ENCODE measurements at regions not wholly inside any gene's neighbourhood (a gene's known extent, or its start where the extent isn't known, plus 50 kb on each side); places are given as distances from the start of the nearest gene placed in this dataset.

DNA sequence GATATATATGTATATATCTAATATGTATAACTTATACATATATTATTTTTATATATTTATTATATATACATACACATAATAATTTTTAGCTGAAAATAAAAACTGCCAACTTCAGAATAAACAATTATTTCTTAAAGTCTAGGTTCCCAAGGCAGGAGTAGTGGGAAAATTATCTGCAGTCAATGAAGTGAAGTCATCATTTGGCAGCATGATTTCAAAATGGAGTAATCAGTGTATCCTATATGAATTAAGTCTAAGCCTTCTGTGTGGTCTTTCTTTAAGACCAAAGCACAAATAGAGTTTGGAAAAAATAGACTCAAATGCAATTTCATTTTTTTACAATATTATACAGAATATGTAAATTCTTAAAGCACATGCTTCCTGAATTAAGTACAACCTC lies 251.0 kb downstream of the SAMD5 start:
- no peak for DNase-seq

DNA sequence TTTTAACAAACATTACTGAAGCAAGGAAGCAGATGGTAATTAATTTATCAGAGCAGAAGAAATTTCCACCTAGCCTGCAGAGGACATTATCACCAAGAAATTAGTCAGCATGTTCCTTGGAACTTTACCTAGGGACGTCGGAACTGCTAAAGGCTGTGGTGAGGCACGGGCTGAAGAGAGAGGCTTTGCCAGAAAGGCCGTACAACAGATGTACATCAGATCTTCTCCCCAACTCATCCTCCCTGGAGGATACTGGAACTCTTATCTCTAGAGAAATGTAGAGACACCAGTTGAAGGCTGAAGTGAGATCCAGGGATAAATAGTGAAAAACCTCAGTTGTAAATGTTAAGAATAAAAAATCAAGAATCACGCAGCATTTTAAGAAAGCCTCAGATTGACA lies 257.1 kb downstream of the SAMD5 start:
- no peak for DNase-seq

DNA sequence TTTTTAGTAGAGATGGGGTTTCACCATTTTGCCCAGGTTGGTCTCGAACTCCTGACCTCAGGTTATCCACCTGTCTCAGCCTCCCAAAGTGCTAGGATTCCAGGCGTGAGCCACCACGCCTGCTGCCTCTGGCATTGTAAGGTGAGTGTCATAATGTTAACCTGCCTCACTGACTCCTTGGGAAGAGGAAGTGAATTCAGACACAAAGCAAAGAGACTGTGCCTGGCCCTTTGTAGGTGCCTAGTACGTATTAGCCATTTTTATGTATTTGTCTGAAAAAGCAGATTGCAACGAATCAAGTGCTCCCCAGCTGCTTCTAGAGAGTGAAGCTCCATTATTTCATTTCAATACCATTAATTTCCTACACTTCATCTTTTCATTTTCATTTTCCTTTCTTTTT lies 260.5 kb downstream of the SAMD5 start:
- no peak for DNase-seq

DNA sequence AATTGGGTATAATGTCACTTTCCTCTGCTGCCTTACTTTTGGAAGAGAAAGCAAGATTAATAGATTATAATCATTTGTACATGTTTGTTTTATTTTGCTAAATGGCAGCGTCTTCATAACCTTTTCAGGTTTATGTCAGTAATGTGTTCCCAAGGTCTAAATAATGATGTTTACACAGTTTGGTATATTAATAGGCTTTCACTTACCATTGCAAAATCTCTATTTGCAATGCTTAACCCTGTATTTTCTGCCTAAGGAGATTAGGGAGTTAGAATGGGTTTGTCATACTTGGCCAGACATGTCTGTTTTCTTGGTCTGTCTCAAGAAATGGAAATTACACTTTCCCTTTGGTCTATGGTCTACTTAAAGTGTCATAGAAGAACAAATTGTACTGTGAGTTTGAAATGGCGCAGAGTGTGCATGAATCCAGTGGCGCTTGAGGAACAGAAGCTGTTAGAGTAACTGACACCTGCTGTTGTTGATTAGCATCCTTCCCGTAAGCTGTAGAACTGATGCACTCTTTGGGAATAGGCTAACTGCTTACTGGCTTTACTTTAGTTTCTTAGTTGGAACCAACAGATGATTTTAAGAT lies 261.1 kb downstream of the SAMD5 start:
- no peak for DNase-seq

DNA sequence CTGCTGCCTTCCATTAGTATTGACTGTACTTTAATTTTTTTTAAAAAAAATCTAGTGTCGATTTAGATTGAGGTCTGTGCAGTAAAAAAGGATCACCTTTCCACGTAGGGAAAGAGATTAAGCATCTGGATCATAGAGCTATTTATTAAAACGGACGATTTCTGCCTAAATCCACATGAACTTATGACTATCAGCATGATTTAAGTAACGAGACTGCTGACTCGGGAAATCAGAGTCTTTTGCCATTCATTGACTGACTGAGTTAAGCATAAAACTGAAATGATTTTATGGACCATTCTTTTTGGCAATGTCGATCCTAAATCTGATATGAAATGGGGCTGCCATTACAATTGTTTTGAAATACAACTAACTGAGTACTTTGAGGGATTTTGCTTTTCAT lies 261.7 kb downstream of the SAMD5 start:
- DNase-seq = no peak

DNA sequence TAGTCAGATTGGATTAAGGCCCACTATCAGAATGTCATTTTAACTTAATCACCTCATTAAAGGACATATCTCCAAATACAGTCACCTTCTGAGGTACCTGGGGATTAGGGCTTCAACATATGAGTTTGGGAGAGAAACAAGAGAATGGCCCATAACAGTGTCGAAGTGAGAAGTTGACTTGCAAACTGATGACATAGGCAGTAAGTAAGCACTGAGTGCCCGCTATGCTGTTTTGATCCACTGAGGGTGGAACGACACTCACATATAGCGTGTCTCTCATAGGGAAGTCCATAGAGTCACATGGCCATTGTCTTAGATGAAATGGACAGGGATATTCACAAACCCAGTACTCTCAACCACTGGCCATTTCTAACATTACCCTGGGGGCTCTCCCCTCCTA lies 264.2 kb downstream of the SAMD5 start:
- DNase-seq = no peak

DNA sequence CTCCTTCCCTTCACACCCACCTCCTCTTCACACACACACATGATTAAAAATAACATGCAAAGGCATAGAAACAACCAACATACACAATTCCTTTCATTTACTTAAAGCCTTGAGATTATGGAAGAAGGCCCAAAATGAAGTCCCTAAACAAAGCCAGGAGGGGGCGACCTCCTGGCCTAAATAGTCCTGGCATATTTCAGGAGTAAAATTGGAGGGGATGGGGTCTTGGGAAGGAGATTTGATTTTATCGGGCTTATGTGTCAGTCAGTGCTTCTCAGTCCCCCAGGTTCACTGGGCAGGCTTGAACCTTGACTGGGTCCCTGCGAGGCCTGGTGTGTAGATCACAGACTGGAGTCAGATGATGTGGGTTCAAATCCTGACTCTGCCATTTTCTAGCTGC lies 266.4 kb downstream of the SAMD5 start:
- no peak for DNase-seq

DNA sequence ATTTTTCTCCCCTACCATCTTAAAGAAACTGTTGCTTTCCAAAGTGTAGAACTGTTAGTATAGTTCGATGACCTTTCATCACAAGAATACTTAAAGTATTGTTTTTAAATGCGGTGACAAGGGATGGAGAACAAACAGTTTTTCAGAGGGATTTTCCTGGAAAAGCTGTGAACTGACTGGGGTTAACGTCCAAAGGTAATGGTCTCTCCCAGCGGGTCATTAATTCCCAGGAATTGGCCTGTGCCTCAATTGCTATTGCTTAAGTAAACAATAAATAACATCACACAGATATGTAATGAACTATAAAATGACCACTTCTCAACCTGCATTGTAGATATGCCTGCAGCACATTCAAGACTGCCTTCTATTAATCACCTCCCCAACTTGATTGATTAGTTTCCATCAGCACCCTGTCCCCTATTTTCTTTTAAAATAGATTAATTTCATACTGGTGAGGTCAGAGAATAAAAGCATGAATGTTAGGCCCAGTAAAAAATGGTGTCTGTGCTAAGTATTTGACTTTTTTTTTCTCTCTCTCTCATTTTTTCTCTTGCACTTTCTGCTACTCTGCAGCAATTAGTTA lies 268.2 kb downstream of the SAMD5 start:
- DNase-seq = no peak

DNA sequence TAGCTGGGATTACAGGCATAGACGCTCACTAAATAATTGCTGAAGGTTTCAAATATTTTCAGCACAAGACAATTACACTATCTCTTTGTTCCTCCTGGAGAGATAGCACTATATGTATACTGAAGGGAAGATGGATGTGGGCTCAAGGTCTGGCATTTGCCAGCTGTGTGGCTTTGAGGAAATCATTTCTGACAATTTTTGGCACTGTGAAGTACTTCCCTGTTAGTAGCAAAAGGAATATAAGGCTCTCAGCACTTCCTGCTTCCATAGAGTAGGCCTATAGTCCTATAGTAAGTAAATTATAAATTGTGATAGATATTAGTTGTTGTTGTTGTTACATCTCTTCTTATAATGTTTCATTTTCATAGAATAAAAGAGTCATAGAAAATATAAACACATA lies 271.1 kb downstream of the SAMD5 start:
- no peak for DNase-seq

DNA sequence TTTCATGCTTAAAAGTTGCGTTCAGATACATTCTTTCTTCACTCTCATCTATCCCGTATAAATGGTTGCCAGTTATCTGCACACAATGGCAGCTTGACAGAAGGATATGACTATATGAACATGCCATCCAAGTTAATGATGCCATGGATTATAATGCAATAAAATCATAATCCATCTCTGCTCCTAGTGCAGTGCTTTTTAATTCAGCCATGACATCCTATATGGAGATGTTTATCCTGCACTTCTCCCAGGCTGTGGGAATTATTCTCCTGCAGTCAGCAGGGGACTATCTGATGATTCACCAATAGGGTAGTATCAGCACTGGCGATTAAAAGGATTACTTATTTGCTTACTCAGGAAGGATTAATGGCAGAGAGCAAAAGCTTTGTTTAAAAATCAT lies 273.8 kb downstream of the SAMD5 start:
- no peak for DNase-seq

DNA sequence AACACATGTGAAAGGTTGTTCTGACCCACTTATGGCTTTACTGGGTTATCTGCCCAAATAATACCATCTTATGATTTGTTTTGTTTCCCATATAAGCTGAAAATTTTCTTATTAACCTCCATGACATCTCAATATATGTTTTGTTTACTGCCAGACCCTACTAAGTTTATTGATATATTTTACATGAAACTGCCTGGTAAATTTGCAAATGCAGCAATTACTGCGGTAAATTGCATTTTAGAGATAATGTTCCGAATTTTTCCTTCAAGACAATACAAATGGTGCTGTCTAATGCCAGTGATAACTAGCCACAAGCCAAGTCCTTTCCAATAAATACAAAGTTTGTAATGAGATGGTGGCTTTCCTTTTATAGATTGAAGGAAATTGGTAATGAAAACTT lies 275.9 kb downstream of the SAMD5 start:
- DNase-seq = no peak

DNA sequence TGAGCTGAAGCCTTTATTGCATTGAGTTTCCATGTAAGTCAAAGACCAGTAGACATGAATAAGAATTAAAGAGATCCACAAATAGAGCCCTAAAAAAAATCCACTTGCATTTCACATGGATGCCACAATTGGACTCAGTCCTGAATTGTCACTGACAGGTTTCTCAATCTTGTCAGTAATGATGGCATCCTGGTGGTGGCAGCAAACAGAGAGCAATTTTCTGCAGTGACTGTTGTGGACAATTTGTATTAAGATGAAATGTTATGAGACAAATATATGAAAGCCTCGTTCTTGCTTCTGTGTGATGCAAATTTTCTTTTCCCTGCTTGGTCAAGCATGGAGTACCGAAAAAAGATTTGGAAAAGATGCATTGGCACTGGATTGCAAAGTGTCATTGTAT lies 278.9 kb downstream of the SAMD5 start:
- no peak for DNase-seq

DNA sequence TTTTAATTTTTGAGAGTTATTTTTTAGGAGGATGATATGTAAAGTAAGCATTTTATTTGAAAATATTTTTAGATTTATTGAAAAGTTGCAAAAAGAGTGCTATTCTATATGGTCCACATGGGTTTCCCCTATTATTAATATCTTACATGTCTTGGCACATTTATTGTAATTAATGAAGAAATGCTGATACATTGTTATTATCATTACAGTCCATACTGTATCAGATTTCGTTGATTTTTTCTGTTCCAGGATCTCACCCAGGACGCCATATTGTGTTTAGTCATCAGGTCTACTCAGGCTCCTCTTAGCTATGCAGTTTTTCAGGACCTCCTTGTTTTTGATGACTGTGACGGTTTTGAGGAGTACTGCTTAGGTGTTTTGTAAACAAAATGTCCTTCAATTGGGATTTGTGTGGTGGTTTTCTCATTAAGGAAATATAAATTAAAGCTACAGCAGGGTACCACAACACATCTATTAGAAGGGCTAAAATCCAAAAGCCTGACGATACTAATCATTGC lies 281.0 kb downstream of the SAMD5 start:
- DNase-seq = no peak

DNA sequence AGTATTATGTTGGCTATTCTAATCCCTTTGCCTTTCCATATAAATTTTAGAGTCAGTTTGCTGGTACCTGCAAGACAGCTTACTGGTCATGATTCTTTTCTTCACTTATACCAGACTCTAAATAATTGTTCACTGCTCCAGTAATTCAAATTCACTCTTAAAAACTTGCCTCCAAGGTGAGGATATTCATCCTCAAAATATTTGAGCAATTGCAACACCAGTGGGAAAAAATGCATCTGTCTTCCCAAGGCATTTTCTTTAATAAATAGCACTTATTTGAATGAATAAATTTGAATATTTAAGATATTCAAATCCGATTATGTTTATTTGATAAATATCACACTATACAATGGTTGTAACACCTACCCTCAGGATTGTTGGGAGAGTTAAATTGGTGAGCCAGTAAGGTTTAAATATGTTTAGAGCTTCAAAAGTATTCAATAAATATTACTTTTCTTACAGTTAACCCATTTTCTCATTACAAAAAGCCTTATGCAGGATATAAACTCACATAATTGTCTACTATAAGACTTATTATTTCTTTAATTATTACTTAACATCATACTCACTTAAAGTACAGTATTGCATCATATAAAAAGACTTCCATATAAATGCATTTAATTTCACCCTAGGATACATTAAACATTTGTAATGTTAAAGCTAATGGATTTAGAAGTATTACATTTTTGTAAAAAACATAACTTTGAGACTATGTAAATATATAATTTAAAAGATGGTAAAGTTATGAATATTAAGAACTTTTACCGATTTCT lies 285.6 kb downstream of the SAMD5 start:
- DNase-seq = no peak

DNA sequence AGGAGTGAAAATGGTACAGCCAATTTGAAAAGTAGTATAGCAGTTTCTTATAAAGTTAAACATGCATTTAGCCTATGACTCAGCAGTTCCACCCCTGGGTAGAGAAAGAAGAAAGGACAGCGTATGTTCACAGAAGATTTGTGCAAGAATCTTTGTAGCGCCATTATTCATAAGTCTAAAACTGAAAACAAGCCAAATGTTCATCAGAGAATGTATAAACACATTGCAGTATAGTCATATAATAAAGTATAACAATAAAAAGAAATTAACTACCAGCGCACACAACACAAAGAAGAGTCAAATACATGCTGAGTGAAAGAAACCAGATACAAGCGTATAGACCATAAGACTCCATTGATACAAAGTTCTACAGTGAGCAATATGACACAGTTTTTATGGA lies 294.0 kb downstream of the SAMD5 start:
- DNase-seq = no peak

DNA sequence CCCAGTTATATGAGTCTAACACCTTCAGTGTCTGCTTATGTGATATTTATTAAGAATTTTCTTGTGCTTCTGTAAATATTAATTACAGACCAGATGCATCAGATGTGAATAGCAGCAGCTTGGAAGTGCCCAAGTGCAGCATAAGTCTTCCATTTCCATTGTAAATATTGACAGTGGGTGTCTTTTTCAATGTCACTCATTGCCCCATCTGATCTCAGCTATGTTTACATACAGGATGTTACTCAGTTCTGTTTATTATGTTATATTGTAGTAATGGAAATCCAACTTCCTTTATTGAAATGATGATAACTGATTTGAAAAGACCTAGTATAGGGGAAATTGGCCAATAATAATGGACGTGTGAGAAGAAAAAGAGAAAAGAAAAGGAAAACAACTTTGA lies 296.7 kb downstream of the SAMD5 start:
- DNase-seq = no peak

DNA sequence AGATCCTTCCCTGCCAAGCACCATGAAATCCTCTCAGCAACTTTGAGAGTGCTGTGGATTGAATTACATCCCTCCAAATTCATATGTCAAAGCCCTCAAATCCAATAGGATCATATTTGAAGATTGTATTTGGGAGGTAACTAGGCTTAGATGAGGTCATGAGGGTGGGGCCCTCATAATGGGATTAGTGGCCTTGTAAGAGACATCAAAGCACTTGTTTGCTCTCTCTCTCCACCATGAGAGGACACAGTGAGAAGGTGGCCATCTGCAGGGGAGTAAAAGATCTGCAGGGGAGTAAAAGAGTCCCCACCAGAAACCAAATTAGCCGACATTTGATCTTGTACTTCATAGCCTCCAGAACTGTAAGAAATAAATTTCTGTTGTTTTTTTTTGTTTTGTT lies 298.2 kb downstream of the SAMD5 start:
- DNase-seq = no peak

DNA sequence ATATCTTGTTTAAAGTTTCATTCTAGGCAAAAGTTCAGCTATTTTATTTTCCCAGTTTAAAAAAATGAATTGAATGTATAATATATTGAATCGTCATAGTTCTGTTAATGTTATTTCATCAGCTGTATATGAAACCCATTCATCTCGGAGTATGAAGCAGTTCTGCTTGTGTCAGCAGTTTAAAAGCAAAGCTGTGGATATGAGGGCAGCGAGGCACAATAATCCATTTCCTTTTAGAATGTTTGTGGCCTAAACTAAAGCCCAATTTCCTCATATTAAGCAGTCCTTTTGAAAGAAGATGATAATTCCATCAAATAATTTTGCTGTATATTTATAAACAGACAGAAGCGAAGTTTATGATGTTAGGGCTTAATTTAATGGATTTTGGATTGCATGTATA lies 300.1 kb downstream of the SAMD5 start:
- no peak for DNase-seq

DNA sequence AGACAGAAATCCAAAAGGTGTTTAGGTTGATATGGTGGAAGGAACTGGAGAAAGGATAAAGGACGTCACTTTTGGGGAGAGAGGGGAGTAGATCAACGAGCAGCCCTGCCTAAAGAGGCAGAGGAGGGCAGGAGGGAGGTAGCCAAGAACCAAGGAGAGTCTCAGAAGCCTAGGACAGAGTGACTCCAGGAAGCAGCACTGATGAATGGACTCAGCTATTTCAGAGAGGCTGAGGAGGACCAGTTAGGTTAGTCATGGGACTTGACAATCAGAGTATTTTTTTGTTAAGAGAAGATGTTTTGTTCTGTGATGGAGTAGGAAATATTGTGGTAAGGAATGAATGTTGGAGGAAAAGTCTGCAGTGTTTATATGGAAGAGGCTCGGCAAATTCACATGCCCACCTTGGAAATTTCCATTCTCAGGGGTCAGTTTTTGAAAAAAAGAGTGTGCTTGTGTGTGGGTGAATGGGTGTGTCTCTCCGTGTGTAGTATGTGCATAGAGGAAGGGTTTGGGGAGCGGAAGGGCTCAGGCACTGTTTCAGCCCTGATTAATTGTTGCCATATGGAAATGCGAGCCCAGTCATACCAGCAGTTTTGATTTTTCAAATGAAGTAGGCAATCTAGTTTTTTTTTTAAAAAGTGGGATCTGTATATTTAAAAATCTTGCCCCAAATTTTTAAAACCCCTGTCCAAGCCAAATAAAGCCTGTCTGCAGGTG lies 303.6 kb downstream of the SAMD5 start:
- DNase-seq = no peak

DNA sequence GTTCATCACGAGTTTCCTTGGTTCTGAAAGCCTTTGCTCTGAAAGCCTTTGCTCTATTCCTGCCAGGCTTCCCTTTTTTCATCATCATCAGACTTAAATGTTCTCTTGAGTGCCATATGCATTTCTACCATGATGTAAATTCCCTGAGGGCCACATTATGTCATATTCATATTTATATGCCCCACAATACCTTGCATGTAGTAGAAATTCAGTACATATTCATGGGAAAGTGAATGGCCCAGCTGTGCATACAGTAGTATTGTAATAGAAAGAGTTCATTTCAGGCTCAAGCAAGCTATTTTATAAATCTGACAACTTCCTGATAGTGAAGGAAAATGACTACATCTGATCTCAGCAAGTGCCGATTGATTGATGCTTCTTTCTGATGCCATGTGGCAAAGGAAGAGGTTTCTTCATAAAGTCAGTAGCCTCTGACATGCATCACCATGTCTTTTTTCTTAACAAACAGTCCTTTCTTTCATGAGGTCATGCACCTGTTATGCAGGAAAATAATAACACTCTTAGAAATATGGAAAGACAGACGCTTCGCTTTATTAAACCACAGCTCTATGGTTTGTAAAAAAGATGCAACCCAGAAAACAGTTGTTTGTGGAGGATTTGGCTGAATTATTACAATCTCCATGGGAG lies 308.7 kb downstream of the SAMD5 start:
- DNase-seq = no peak

DNA sequence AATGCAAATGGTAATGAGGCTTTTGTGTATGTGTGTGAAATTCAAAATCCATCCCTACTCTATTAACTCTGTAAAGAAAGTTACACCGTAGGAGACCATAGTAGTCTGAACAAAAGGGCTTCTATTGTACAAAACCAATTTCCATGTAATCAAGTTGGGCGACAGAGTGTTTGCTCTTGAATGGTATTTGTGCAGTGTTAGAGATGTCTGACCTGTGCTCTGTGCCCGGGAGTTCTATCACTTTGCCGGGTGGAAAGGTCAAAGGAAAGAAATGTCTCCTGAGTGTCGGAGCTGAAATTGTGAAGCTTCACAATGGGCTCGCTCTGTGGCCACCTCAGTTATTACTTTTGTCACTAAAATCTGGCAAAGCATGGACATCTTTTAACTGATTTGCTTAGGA lies 312.0 kb downstream of the SAMD5 start:
- no peak for DNase-seq

DNA sequence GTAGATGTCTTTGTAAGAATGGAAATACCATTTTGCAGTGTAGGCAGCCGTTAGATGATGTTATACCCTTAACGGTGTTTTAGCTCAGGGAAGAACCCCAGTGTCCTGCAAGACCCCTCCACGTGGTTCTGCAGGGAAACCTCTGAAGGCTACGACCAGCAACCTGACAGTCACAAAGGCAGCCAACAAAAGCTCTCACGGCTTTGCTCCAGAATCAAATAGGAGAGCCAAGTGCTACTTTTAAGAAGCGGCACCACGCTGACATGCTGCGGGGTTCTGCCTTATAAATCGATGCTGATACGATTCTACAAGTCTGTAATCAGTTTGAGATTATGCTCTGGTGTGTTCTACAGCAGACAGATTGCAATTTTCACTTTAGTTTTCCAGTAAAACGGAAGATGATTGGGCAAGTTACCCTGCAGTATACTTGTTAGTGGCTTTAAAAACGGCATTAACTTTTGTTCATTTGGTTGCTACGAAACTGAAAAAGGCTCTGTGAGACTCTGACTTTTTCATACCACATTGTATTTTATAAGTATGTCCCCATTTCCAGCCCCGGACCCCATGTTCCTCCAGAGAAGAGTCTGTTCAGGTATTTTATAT lies 312.9 kb downstream of the SAMD5 start:
- no peak for DNase-seq

DNA sequence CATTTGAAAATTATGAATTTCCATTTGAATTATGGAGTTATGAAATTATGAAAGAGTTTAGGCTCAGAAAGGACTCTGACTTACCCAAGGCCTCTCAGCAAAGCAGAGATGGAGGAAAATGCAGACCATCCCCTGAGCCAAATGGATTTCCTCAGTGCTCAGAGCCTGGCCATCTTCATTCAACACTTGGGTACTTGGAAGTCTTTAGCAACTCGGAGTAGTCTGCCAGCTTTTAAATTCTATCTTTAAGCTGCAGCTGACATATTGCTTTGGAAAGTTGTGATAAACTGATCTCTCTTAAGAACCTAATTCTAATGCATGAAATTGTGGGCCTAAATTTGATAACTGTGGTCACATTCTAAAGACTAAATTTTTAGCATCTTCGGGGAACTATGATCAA lies 315.4 kb downstream of the SAMD5 start:
- DNase-seq = no peak
